WTC11 (cell line): ENCODE measurements at regions not wholly inside any gene's neighbourhood (a gene's known extent, or its start where the extent isn't known, plus 50 kb on each side); places are given as distances from the start of the nearest gene placed in this dataset.

Source experiments
- ATAC-seq: fragments of 200-7000 bp; cut with Tn5 transposase; 2 replicates; pipeline ENCODE4 v1.10.0; 2021; ENCODE audit warnings: mild to moderate bottlenecking, moderate library complexity
- CTCF ChIA-PET: fragments of 300-600 bp; sonication (Branson Sonifier 250); formaldehyde crosslinking; loops from one replicate; lab custom pipeline; 2021; ENCODE audit warnings: antibody characterized with exemption; lab: Charles Lee
- POLR2A ChIA-PET: fragments of 350-600 bp; sonication (Branson Sonifier 250); formaldehyde crosslinking; loops from one replicate; lab custom pipeline; 2021; ENCODE audit warnings: antibody characterized with exemption; lab: Charles Lee
- DNase-seq: peaks from one replicate; pipeline ENCODE4 v3.0.0; 2021; ENCODE audit warnings: low spot score
- H3K27ac Mint-ChIP-seq: 2 replicates; pipeline ENCODE4 v1.8.0; 2021; ENCODE audit warnings: mixed read lengths
- H3K27me3 Mint-ChIP-seq: 2 replicates; pipeline ENCODE4 v1.8.0; 2021; ENCODE audit warnings: low read depth, mild to moderate bottlenecking, moderate library complexity, mixed read lengths
- H3K36me3 Mint-ChIP-seq: 2 replicates; pipeline ENCODE4 v1.8.0; 2021; ENCODE audit warnings: mixed read lengths
- H3K4me1 Mint-ChIP-seq: 2 replicates; pipeline ENCODE4 v1.8.0; 2022; ENCODE audit warnings: mixed read lengths
- H3K4me3 Mint-ChIP-seq: 2 replicates; pipeline ENCODE4 v1.8.0; 2021; ENCODE audit warnings: mild to moderate bottlenecking, moderate library complexity, mixed read lengths
- H3K9me3 Mint-ChIP-seq: 2 replicates; pipeline ENCODE4 v1.8.0; 2021; ENCODE audit warnings: mixed read lengths
- CBFB ChIP-seq: sonication (generic); formaldehyde crosslinking; IDR thresholded peaks from 2 replicates; pipeline ENCODE4 v1.8.1; 2022; ENCODE audit warnings: mild to moderate bottlenecking, low read depth, missing genetic modification reagents
- E2F1 ChIP-seq: sonication (generic); formaldehyde crosslinking; IDR thresholded peaks from 2 replicates; pipeline ENCODE4 v1.8.0; 2022; ENCODE audit warnings: mild to moderate bottlenecking, missing genetic modification reagents
- FOXP4 ChIP-seq: sonication (generic); formaldehyde crosslinking; IDR thresholded peaks from 2 replicates; pipeline ENCODE4 v1.8.0; 2022; ENCODE audit warnings: mild to moderate bottlenecking, missing genetic modification reagents
- ZNF317 ChIP-seq: sonication (generic); formaldehyde crosslinking; IDR thresholded peaks from 2 replicates; pipeline ENCODE4 v1.8.1; 2023; ENCODE audit warnings: low read depth, mild to moderate bottlenecking, moderate library complexity, missing genetic modification reagents, borderline replicate concordance
- TF ChIP-seq, protein P1 (sequence below): sonication (generic); formaldehyde crosslinking; conservative IDR thresholded peaks from 2 replicates; pipeline ENCODE4 v1.8.1; 2022; ENCODE audit warnings: mild to moderate bottlenecking, missing genetic modification reagents
- TF ChIP-seq, protein P2 (sequence below): sonication (generic); formaldehyde crosslinking; IDR thresholded peaks from 2 replicates; pipeline ENCODE4 v1.8.0; 2023; ENCODE audit warnings: missing genetic modification reagents
- TF ChIP-seq, protein P3 (sequence below): sonication (generic); formaldehyde crosslinking; IDR thresholded peaks from 2 replicates; pipeline ENCODE4 v1.8.0; 2023; ENCODE audit warnings: missing genetic modification reagents, mild to moderate bottlenecking, borderline replicate concordance
- TF ChIP-seq, protein P4 (sequence below): sonication (generic); formaldehyde crosslinking; IDR thresholded peaks from 2 replicates; pipeline ENCODE4 v1.8.0; 2022; ENCODE audit warnings: mild to moderate bottlenecking, missing genetic modification reagents
- TF ChIP-seq, protein P5 (sequence below): sonication (generic); formaldehyde crosslinking; conservative IDR thresholded peaks from 2 replicates; pipeline ENCODE4 v1.8.1; 2023; ENCODE audit warnings: mild to moderate bottlenecking, low read depth, missing genetic modification reagents, moderate library complexity
- TF ChIP-seq, protein P6 (sequence below): fragments of 250-450 bp; sonication (Bioruptor Pico); IDR thresholded peaks from 2 replicates; pipeline ENCODE4 v1.9.0; 2021; ENCODE audit warnings: mild to moderate bottlenecking, borderline replicate concordance

- CTCF ChIA-PET, result no interaction called here
- POLR2A ChIA-PET, result no interaction called here
- H3K36me3 Mint-ChIP-seq, result no peaks in the 10 kb centered on the region
- no peak for DNase-seq
- H3K27ac Mint-ChIP-seq, result no peak overlapping the region
- no peaks in the 10 kb centered on the region for H3K27me3 Mint-ChIP-seq
- no peak for TF ChIP-seq ZNF317 (CRISPR knock-in tag)
- TF ChIP-seq, protein P1, sequence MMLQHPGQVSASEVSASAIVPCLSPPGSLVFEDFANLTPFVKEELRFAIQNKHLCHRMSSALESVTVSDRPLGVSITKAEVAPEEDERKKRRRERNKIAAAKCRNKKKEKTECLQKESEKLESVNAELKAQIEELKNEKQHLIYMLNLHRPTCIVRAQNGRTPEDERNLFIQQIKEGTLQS (CRISPR knock-in tag), result no peak
- TF ChIP-seq, protein P2, sequence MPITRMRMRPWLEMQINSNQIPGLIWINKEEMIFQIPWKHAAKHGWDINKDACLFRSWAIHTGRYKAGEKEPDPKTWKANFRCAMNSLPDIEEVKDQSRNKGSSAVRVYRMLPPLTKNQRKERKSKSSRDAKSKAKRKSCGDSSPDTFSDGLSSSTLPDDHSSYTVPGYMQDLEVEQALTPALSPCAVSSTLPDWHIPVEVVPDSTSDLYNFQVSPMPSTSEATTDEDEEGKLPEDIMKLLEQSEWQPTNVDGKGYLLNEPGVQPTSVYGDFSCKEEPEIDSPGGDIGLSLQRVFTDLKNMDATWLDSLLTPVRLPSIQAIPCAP, result no peak
- no peak for TF ChIP-seq FOXP4 (CRISPR knock-in tag)
- TF ChIP-seq, protein P3, sequence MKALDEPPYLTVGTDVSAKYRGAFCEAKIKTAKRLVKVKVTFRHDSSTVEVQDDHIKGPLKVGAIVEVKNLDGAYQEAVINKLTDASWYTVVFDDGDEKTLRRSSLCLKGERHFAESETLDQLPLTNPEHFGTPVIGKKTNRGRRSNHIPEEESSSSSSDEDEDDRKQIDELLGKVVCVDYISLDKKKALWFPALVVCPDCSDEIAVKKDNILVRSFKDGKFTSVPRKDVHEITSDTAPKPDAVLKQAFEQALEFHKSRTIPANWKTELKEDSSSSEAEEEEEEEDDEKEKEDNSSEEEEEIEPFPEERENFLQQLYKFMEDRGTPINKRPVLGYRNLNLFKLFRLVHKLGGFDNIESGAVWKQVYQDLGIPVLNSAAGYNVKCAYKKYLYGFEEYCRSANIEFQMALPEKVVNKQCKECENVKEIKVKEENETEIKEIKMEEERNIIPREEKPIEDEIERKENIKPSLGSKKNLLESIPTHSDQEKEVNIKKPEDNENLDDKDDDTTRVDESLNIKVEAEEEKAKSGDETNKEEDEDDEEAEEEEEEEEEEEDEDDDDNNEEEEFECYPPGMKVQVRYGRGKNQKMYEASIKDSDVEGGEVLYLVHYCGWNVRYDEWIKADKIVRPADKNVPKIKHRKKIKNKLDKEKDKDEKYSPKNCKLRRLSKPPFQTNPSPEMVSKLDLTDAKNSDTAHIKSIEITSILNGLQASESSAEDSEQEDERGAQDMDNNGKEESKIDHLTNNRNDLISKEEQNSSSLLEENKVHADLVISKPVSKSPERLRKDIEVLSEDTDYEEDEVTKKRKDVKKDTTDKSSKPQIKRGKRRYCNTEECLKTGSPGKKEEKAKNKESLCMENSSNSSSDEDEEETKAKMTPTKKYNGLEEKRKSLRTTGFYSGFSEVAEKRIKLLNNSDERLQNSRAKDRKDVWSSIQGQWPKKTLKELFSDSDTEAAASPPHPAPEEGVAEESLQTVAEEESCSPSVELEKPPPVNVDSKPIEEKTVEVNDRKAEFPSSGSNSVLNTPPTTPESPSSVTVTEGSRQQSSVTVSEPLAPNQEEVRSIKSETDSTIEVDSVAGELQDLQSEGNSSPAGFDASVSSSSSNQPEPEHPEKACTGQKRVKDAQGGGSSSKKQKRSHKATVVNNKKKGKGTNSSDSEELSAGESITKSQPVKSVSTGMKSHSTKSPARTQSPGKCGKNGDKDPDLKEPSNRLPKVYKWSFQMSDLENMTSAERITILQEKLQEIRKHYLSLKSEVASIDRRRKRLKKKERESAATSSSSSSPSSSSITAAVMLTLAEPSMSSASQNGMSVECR (CRISPR knock-in tag), result no peak
- TF ChIP-seq E2F1 (CRISPR knock-in tag), result no peak
- TF ChIP-seq, protein P4, sequence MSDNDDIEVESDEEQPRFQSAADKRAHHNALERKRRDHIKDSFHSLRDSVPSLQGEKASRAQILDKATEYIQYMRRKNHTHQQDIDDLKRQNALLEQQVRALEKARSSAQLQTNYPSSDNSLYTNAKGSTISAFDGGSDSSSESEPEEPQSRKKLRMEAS (CRISPR knock-in tag), result no peak
- TF ChIP-seq, protein P5, sequence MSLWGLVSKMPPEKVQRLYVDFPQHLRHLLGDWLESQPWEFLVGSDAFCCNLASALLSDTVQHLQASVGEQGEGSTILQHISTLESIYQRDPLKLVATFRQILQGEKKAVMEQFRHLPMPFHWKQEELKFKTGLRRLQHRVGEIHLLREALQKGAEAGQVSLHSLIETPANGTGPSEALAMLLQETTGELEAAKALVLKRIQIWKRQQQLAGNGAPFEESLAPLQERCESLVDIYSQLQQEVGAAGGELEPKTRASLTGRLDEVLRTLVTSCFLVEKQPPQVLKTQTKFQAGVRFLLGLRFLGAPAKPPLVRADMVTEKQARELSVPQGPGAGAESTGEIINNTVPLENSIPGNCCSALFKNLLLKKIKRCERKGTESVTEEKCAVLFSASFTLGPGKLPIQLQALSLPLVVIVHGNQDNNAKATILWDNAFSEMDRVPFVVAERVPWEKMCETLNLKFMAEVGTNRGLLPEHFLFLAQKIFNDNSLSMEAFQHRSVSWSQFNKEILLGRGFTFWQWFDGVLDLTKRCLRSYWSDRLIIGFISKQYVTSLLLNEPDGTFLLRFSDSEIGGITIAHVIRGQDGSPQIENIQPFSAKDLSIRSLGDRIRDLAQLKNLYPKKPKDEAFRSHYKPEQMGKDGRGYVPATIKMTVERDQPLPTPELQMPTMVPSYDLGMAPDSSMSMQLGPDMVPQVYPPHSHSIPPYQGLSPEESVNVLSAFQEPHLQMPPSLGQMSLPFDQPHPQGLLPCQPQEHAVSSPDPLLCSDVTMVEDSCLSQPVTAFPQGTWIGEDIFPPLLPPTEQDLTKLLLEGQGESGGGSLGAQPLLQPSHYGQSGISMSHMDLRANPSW, result no peak
- TF ChIP-seq, protein P6, sequence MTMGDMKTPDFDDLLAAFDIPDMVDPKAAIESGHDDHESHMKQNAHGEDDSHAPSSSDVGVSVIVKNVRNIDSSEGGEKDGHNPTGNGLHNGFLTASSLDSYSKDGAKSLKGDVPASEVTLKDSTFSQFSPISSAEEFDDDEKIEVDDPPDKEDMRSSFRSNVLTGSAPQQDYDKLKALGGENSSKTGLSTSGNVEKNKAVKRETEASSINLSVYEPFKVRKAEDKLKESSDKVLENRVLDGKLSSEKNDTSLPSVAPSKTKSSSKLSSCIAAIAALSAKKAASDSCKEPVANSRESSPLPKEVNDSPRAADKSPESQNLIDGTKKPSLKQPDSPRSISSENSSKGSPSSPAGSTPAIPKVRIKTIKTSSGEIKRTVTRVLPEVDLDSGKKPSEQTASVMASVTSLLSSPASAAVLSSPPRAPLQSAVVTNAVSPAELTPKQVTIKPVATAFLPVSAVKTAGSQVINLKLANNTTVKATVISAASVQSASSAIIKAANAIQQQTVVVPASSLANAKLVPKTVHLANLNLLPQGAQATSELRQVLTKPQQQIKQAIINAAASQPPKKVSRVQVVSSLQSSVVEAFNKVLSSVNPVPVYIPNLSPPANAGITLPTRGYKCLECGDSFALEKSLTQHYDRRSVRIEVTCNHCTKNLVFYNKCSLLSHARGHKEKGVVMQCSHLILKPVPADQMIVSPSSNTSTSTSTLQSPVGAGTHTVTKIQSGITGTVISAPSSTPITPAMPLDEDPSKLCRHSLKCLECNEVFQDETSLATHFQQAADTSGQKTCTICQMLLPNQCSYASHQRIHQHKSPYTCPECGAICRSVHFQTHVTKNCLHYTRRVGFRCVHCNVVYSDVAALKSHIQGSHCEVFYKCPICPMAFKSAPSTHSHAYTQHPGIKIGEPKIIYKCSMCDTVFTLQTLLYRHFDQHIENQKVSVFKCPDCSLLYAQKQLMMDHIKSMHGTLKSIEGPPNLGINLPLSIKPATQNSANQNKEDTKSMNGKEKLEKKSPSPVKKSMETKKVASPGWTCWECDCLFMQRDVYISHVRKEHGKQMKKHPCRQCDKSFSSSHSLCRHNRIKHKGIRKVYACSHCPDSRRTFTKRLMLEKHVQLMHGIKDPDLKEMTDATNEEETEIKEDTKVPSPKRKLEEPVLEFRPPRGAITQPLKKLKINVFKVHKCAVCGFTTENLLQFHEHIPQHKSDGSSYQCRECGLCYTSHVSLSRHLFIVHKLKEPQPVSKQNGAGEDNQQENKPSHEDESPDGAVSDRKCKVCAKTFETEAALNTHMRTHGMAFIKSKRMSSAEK (CRISPR knock-in tag), result no peak
- TF ChIP-seq CBFB (CRISPR knock-in tag), result no peak
- H3K9me3 Mint-ChIP-seq, result no peaks in the 10 kb centered on the region
- H3K4me1 Mint-ChIP-seq, result peaks cover 57% of the 10 kb centered on the region
- no peak for ATAC-seq
- no peak overlapping the region for H3K4me3 Mint-ChIP-seq
These were observed 119.0 kb upstream of the DAPK1 start for GRCh38 chr9:87378676-87379075.
